GM12891 (cell line): ENCODE measurements at regions not wholly inside any gene's neighbourhood (a gene's known extent, or its start where the extent isn't known, plus 50 kb on each side); places are given as distances from the start of the nearest gene placed in this dataset.

Source experiments
- POLR2A ChIP-seq: IDR thresholded peaks from 2 replicates; pipeline ENCODE4 v1.6.1; 2011; ENCODE audit warnings: low read depth, low read length, control low read depth
- TAF1 ChIP-seq: IDR thresholded peaks from 2 replicates; pipeline ENCODE4 v1.6.1; 2011; ENCODE audit warnings: low read depth, low read length, control low read depth

- TF ChIP-seq POLR2A (no peak), TAF1 (no peak)
Measured at GRCh38 chr6:44575644-44576043, 188.1 kb downstream of the CDC5L start.
